Osteocyte (in vitro differentiated cells): ENCODE measurements at regions not wholly inside any gene's neighbourhood (a gene's known extent, or its start where the extent isn't known, plus 50 kb on each side); places are given as distances from the start of the nearest gene placed in this dataset.

Experiments
- DNase-seq: peaks from one replicate; pipeline ENCODE4 v3.0.0; 2021; ENCODE audit warnings: mixed read lengths; ENCODE audit not compliant: unreplicated experiment; ENCODE audit errors: extremely low spot score
- H3K27ac Mint-ChIP-seq: one replicate; pipeline ENCODE4 v1.8.0; 2021; ENCODE audit warnings: mild to moderate bottlenecking, mixed read lengths; ENCODE audit not compliant: unreplicated experiment
- H3K27me3 Mint-ChIP-seq: one replicate; pipeline ENCODE4 v1.8.0; 2021; ENCODE audit warnings: mixed read lengths; ENCODE audit not compliant: unreplicated experiment
- H3K36me3 Mint-ChIP-seq: one replicate; pipeline ENCODE4 v1.8.0; 2021; ENCODE audit warnings: mixed read lengths; ENCODE audit not compliant: unreplicated experiment
- H3K4me1 Mint-ChIP-seq: one replicate; pipeline ENCODE4 v1.8.0; 2021; ENCODE audit warnings: mixed read lengths; ENCODE audit not compliant: unreplicated experiment
- H3K4me3 Mint-ChIP-seq: one replicate; pipeline ENCODE4 v1.8.0; 2021; ENCODE audit warnings: mild to moderate bottlenecking, moderate library complexity, mixed read lengths; ENCODE audit not compliant: unreplicated experiment
- H3K9me3 Mint-ChIP-seq: one replicate; pipeline ENCODE4 v1.8.0; 2021; ENCODE audit warnings: mixed read lengths; ENCODE audit not compliant: unreplicated experiment
- CTCF ChIP-seq: fragments of 200-600 bp; sonication (generic); IDR thresholded peaks from 2 replicates; pipeline ENCODE4 v1.5.0; 2021; ENCODE audit warnings: antibody characterized with exemption, mild to moderate bottlenecking, moderate library complexity

GRCh38 chr7:149714081-149714909 lies 59.1 kb downstream of the ZNF467 start:
- TF ChIP-seq CTCF = no peak
- Mint-ChIP-seq H3K27me3 (no peaks in the 10 kb centered on the region), H3K36me3 (peaks cover 3% of the 10 kb centered on the region), H3K9me3 (peaks cover 18% of the 10 kb centered on the region), H3K4me1 (peaks cover 23% of the 10 kb centered on the region), H3K4me3 (peak overlapping the region; percentile 71), H3K27ac (no peak overlapping the region)
- peak; percentile 96 for DNase-seq

GRCh38 chr7:149713731-149714068 lies 59.7 kb downstream of the ZNF467 start:
- Mint-ChIP-seq H3K4me3 (peak overlapping the region; percentile 71), H3K36me3 (peaks cover 3% of the 10 kb centered on the region), H3K27me3 (no peaks in the 10 kb centered on the region), H3K27ac (no peak overlapping the region), H3K4me1 (peaks cover 18% of the 10 kb centered on the region), H3K9me3 (peaks cover 20% of the 10 kb centered on the region)
- TF ChIP-seq CTCF = no peak
- DNase-seq = peak; percentile 83

- H3K27me3 Mint-ChIP-seq = no peaks in the 10 kb centered on the region
- TF ChIP-seq CTCF = no peak
- peak; percentile 53 for DNase-seq
- H3K36me3 Mint-ChIP-seq = peaks cover 3% of the 10 kb centered on the region
- no peak overlapping the region for H3K27ac Mint-ChIP-seq
- H3K4me1 Mint-ChIP-seq = peaks cover 16% of the 10 kb centered on the region
- peak overlapping the region; percentile 44 for H3K4me3 Mint-ChIP-seq
- peaks cover 20% of the 10 kb centered on the region for H3K9me3 Mint-ChIP-seq
These were observed 60.2 kb downstream of the ZNF467 start for GRCh38 chr7:149713061-149713730.

DNA sequence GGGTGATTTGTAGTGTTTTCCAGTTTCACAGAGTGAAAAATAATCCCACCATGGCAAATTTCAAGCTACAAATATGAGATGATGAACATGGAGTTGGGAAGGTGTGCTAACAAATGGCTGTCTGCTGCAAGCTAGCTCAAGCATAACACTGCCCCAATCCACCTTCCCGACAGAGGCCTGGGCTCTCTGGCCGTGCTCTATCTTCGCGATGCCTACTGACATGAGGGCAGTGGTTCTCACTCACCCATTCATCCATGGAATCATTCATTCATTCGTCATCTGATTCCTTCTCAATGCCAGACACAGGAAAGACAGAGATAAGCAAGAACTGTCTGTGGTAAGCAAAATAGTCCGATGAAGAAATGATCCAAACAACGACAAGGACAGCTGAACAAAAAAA lies 65.4 kb downstream of the ZNF467 start:
- no peak for TF ChIP-seq CTCF
- Mint-ChIP-seq H3K36me3 (peaks cover 3% of the 10 kb centered on the region), H3K27ac (no peak overlapping the region), H3K4me3 (no peak overlapping the region), H3K4me1 (no peaks in the 10 kb centered on the region), H3K27me3 (no peaks in the 10 kb centered on the region), H3K9me3 (peaks cover 20% of the 10 kb centered on the region)
- DNase-seq = peak; percentile 36

GRCh38 chr7:149707448-149707886 lies 65.9 kb downstream of the ZNF467 start:
- DNase-seq = peak; percentile 15
- no peak overlapping the region for H3K27ac Mint-ChIP-seq
- H3K9me3 Mint-ChIP-seq = peaks cover 20% of the 10 kb centered on the region
- no peaks in the 10 kb centered on the region for H3K27me3 Mint-ChIP-seq
- peaks cover 3% of the 10 kb centered on the region for H3K36me3 Mint-ChIP-seq
- no peaks in the 10 kb centered on the region for H3K4me1 Mint-ChIP-seq
- no peak overlapping the region for H3K4me3 Mint-ChIP-seq
- TF ChIP-seq CTCF = no peak
